ENCODE measurements at regions not wholly inside any gene's neighbourhood (a gene's known extent, or its start where the extent isn't known, plus 50 kb on each side); places are given as distances from the start of the nearest gene placed in this dataset.

DNA sequence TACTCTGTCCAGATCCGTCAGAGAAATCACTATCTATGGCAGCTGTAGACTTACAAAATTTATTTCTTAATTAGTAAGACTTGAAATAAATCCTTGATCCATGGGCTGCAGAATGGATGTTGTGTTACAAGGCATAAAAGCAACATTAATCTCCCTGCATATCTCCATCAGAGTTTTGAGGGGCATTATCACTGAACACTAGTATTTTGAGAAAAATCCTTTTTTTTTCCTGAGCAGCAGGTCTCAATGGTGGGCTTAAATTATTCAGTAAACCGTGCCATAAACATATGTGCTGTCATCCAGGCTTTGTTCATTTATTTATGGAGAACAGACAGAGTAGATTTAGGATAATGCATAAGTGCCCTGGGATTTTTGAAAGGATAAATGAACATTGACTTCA lies 457.9 kb upstream of the CTSO start:
- BruUV-seq (replicated peaks) = no TSS peak

More for the DNA sequence above, 457.9 kb upstream of the CTSO start:
- CTCF ChIA-PET = no interaction called here
- H3K36me3 ChIP-seq (ENCODE audit: control insufficient read depth in 1 of 2, insufficient read depth in 2 of 2, low read length in 2 of 2) = no peaks in the 10 kb centered on the region
- no peak overlapping the region for H2AFZ ChIP-seq (ENCODE audit: low read depth, low read length, poor library complexity, severe bottlenecking)
- no peaks in the 10 kb centered on the region for H3K9me2 ChIP-seq (ENCODE audit: insufficient read depth)
- H4K20me1 ChIP-seq (ENCODE audit: insufficient read depth) = no peaks in the 10 kb centered on the region
- intact Hi-C loops (cut with micrococcal nuclease) = no loop called here
- RAD21 ChIA-PET (ENCODE audit: low non-redundant PET in 1 of 2, low total read pairs in 2 of 2, uncharacterized antibody in 2 of 2, unreplicated experiment in 2 of 2) = no interaction called here
- POLR2A ChIA-PET = no interaction called here
- ATAC-seq (no peak), DNase-seq (ENCODE audit: low read depth, low spot score) (no peak)
- no peak overlapping the region for H3K4me3 ChIP-seq (replicated peaks in 1 of 2; ENCODE audit: low read depth in 1 of 2, low read length in 2 of 2)
- no peaks in the 10 kb centered on the region for H3K27me3 ChIP-seq (ENCODE audit: insufficient read depth, low read length)
- TF ChIP-seq SIN3A (IDR thresholded peaks at IDR 0.05; ENCODE audit: low read depth) (no peak), FOSL1 (IDR thresholded peaks at IDR 0.05; ENCODE audit: low read depth) (no peak), SP1 (IDR thresholded peaks at IDR 0.05; ENCODE audit: low read depth) (no peak), EGR1 (IDR thresholded peaks at IDR 0.05; ENCODE audit: low read depth) (no peak), EZH2phosphoT487 (IDR thresholded peaks at IDR 0.05; ENCODE audit: borderline replicate concordance) (no peak), CEBPB (IDR thresholded peaks at IDR 0.05; ENCODE audit: low read depth) (no peak), RAD21 (IDR thresholded peaks at IDR 0.05; ENCODE audit: low read depth) (no peak), SRF (IDR thresholded peaks at IDR 0.05; ENCODE audit: low read depth) (no peak), ELF1 (IDR thresholded peaks at IDR 0.05; ENCODE audit: borderline replicate concordance, low read depth) (no peak), YY1 (IDR thresholded peaks at IDR 0.05; ENCODE audit: extremely low read depth, insufficient replicate concordance, low read depth, low read length) (no peak)
- TF ChIP-seq, protein P1, sequence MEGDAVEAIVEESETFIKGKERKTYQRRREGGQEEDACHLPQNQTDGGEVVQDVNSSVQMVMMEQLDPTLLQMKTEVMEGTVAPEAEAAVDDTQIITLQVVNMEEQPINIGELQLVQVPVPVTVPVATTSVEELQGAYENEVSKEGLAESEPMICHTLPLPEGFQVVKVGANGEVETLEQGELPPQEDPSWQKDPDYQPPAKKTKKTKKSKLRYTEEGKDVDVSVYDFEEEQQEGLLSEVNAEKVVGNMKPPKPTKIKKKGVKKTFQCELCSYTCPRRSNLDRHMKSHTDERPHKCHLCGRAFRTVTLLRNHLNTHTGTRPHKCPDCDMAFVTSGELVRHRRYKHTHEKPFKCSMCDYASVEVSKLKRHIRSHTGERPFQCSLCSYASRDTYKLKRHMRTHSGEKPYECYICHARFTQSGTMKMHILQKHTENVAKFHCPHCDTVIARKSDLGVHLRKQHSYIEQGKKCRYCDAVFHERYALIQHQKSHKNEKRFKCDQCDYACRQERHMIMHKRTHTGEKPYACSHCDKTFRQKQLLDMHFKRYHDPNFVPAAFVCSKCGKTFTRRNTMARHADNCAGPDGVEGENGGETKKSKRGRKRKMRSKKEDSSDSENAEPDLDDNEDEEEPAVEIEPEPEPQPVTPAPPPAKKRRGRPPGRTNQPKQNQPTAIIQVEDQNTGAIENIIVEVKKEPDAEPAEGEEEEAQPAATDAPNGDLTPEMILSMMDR (IDR thresholded peaks at IDR 0.05 in 2 of 3, conservative IDR thresholded peaks at IDR 0.05 in 1 of 3; ENCODE audit: borderline replicate concordance in 1 of 3, insufficient read depth in 1 of 3, low read depth in 2 of 3, low read length in 2 of 3) = no peak
- TF ChIP-seq, protein P2, sequence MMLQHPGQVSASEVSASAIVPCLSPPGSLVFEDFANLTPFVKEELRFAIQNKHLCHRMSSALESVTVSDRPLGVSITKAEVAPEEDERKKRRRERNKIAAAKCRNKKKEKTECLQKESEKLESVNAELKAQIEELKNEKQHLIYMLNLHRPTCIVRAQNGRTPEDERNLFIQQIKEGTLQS (IDR thresholded peaks at IDR 0.05) = no peak
- TF ChIP-seq, protein P3, sequence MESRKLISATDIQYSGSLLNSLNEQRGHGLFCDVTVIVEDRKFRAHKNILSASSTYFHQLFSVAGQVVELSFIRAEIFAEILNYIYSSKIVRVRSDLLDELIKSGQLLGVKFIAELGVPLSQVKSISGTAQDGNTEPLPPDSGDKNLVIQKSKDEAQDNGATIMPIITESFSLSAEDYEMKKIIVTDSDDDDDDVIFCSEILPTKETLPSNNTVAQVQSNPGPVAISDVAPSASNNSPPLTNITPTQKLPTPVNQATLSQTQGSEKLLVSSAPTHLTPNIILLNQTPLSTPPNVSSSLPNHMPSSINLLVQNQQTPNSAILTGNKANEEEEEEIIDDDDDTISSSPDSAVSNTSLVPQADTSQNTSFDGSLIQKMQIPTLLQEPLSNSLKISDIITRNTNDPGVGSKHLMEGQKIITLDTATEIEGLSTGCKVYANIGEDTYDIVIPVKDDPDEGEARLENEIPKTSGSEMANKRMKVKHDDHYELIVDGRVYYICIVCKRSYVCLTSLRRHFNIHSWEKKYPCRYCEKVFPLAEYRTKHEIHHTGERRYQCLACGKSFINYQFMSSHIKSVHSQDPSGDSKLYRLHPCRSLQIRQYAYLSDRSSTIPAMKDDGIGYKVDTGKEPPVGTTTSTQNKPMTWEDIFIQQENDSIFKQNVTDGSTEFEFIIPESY (IDR thresholded peaks at IDR 0.05; ENCODE audit: extremely low read depth, insufficient replicate concordance, low read length) = no peak
- H3K4me1 ChIP-seq (ENCODE audit: control insufficient read depth in 1 of 2, insufficient read depth in 2 of 2, low read length in 2 of 2) = no peaks in the 10 kb centered on the region
- H3K9me3 ChIP-seq (ENCODE audit: control insufficient read depth in 1 of 2, insufficient read depth in 1 of 2, low read depth in 1 of 2, low read length in 2 of 2) = no peaks in the 10 kb centered on the region
- no peak overlapping the region for H3K9ac ChIP-seq (ENCODE audit: low read length)
- no peak overlapping the region for H3K4me2 ChIP-seq (ENCODE audit: low read length)
- no peak overlapping the region for H3K27ac ChIP-seq (ENCODE audit: low read depth, low read length)
- H3K79me2 ChIP-seq (ENCODE audit: insufficient read depth, low read length) = no peaks in the 10 kb centered on the region

Data from HCT116 (cell line).